Heart right ventricle (tissue), 16 donors: ENCODE measurements at regions not wholly inside any gene's neighbourhood (a gene's known extent, or its start where the extent isn't known, plus 50 kb on each side); places are given as distances from the start of the nearest gene placed in this dataset.
"Not testable (repeated sequence)": the region's sequence is repeated elsewhere in the genome, so short reads cannot be mapped to it uniquely, and the experiment has no call there.

ENCODE experiments used
- ATAC-seq, 8 donors: fragments of 200-7000 bp; cut with Tn5 transposase; one replicate each; pipeline ENCODE4 v1.9.1; 2020; ENCODE audit warnings: mild to moderate bottlenecking in 8 of 8, moderate library complexity in 8 of 8, moderate number of reproducible peaks in 1 of 8
- DNase-seq, 2 donors: peaks; one replicate each; pipeline ENCODE4 v3.0.0-alpha.2; 2020
- H3K27ac ChIP-seq, 10 donors: fragments of 200-600 bp; sonication (generic) in 2 of 10; one replicate each; pipeline versions ENCODE4 v1.5.0 to v1.8.0; 2020 to 2022; ENCODE audit warnings: mild to moderate bottlenecking in 3 of 10
- H3K27me3 ChIP-seq, 7 donors: fragments of 200-600 bp; one replicate each; pipeline ENCODE4 v1.8.0; 2021 to 2022; ENCODE audit warnings: mild to moderate bottlenecking in 2 of 7
- H3K36me3 ChIP-seq, 9 donors: fragments of 200-600 bp; sonication (generic) in 1 of 9; one replicate each; pipeline versions ENCODE4 v1.5.0 to v1.8.0; 2020 to 2022; ENCODE audit warnings: mild to moderate bottlenecking in 2 of 9
- H3K4me1 ChIP-seq, 9 donors: fragments of 200-600 bp; sonication (generic) in 1 of 9; one replicate each; pipeline versions ENCODE4 v1.5.0 to v1.8.0; 2020 to 2022; ENCODE audit warnings: mild to moderate bottlenecking in 4 of 9
- H3K4me3 ChIP-seq, 10 donors: fragments of 200-600 bp; sonication (generic) in 2 of 10; one replicate each; pipeline versions ENCODE4 v1.5.0 to v1.8.0; 2020 to 2022; ENCODE audit warnings: mild to moderate bottlenecking in 7 of 10, moderate library complexity in 2 of 10
- H3K9me3 ChIP-seq, 11 donors: fragments of 200-600 bp in 10 of 11; sonication (generic) in 2 of 11; one replicate each; pipeline versions ENCODE4 v1.5.0 to v1.8.0; 2013 to 2022; ENCODE audit warnings: mild to moderate bottlenecking in 2 of 11, control low read depth in 1 of 11, moderate library complexity in 1 of 11
- CTCF ChIP-seq, 9 donors: fragments of 200-600 bp; sonication (generic) in 2 of 9; IDR thresholded peaks; one replicate each; pipeline versions ENCODE4 v1.5.0 to v1.8.0; 2021 to 2022; ENCODE audit warnings: antibody characterized with exemption in 9 of 9, mild to moderate bottlenecking in 5 of 9, moderate library complexity in 1 of 9
- WGBS, 2 donors: extraction: QIAGEN DNeasy Blood & Tissue Kit; methylation state at CpG; one replicate each; pipeline ENCODE4 v1.1.7; 2013; ENCODE audit warnings: inconsistent platforms in 1 of 2; 5-methylcytosine and 5-hydroxymethylcytosine counted together
- intact Hi-C, 10 donors: fragments of 100-400 bp; cut with DNase I; formaldehyde crosslinking; loops; one replicate each; pipeline versions ENCODE4 v1.11.1 to v1.14.2; 2022
- donor health status: Arrhythmogenic right ventricular cardiomyopathy.
- donor health status: ischemic (EF 13 %, LVEDD 7.1; RV severe dilation, severe dysfunction).
- donor health status: healthy with polysubstance abuse.
- donor health status: DM: no; HTN: yes; CAD: no.
- donor health status: DM: no; HTN: no; CAD: no.
- donor health status: ischemic (EF 25% LVEDD 6.9; RV normal size, moderate dysfunction).
- donor health status: ischemic (EF 25% LVEDD 5.7; RV mildly dilated, moderate dysfunction).
- donor health status: healthy.
- donor health status: DM: yes; HTN: yes; CAD: no.
- donor health status: Ischemic cardiomyopathy.
- donor health status: ischemic (EF 35%, LVEDD 5.7; RV mildly dilated, moderate dysfunction).
- donor health status: nonischemic (EF 11% LVEDD 7.7; RV severe dilation, severe dysfunction).
- donor health status: DM: yes; HTN: yes; CAD: no.
- donor health status: PGD.
- donor health status: ischemic (EF 29% LVEDD 5.4; RV normal size, mild dysfunction).
- donor health status: nonischemic (EF 23%, LVEDD 6.1; RV moderate dilation, normal function).

GRCh38 chr7:24629958-24630357 is 56.7 kb downstream of the PALS2 start:
- ATAC-seq, DNase-seq, H3K4me3 ChIP-seq, H3K27me3 ChIP-seq, H3K36me3 ChIP-seq, H3K4me1 ChIP-seq, H3K27ac ChIP-seq: not testable (repeated sequence)
- 92 to 99% methylated on average over 5 of the region's 5 CpGs for WGBS, 2 donors
- intact Hi-C loops: loop anchor here in 1 of 10 donors (5.0 kb wide), 1 partner anchor 468 kb away; no protein-coding TSS in a partner anchor
- H3K9me3 ChIP-seq: peaks cover 0 to 11% (median 0%) of the 10 kb centered on the region in 11 donors

- 91 to 92% methylated on average over 2 of the region's 2 CpGs for WGBS, 2 donors
- no peaks in the 10 kb centered on the region for H3K36me3 ChIP-seq
- no peak for ATAC-seq
- no peak overlapping the region for H3K27ac ChIP-seq
- intact Hi-C loops: loop anchor here in 1 of 10 donors (5.0 kb wide), 1 partner anchor 468 kb away; no protein-coding TSS in a partner anchor
- no peaks in the 10 kb centered on the region for H3K27me3 ChIP-seq
- peaks cover 0 to 11% (median 0%) of the 10 kb centered on the region in 11 donors for H3K9me3 ChIP-seq
- TF ChIP-seq CTCF (IDR thresholded peaks at IDR 0.05): no peak
- no peaks in the 10 kb centered on the region for H3K4me1 ChIP-seq
- no peak for DNase-seq
- no peak overlapping the region for H3K4me3 ChIP-seq
Measured at GRCh38 chr7:24630596-24630995, 57.3 kb downstream of the PALS2 start.

GRCh38 chr7:24637021-24637420 is 63.8 kb downstream of the PALS2 start:
- TF ChIP-seq CTCF (IDR thresholded peaks at IDR 0.05): no peak
- Histone ChIP-seq H3K4me1 (no peaks in the 10 kb centered on the region), H3K9me3 (no peaks in the 10 kb centered on the region), H3K4me3 (no peak overlapping the region), H3K27ac (no peak overlapping the region), H3K36me3 (no peaks in the 10 kb centered on the region), H3K27me3 (no peaks in the 10 kb centered on the region)
- no peak for DNase-seq
- ATAC-seq: no peak
- 83 to 85% methylated on average over 1 of the region's 1 CpG for WGBS, 2 donors
- intact Hi-C loops: no loop called here

- Histone ChIP-seq H3K36me3 (no peaks in the 10 kb centered on the region), H3K4me3 (no peak overlapping the region), H3K27ac (no peak overlapping the region), H3K9me3 (no peaks in the 10 kb centered on the region), H3K27me3 (no peaks in the 10 kb centered on the region), H3K4me1 (no peaks in the 10 kb centered on the region)
- intact Hi-C loops: no loop called here
- no peak for TF ChIP-seq CTCF (IDR thresholded peaks at IDR 0.05)
- DNase-seq (no peak), ATAC-seq (no peak)
Measured at GRCh38 chr7:24637706-24638105, 64.5 kb downstream of the PALS2 start.

- ATAC-seq, H3K9me3 ChIP-seq, H3K4me1 ChIP-seq, H3K27ac ChIP-seq, DNase-seq, H3K4me3 ChIP-seq, H3K27me3 ChIP-seq, intact Hi-C loops, H3K36me3 ChIP-seq: not testable (repeated sequence)
- 90 to 96% methylated on average over 3 of the region's 3 CpGs for WGBS, 2 donors
Measured at GRCh38 chr7:24644567-24644966, 71.3 kb downstream of the PALS2 start.
